AML-193 (cell line): ENCODE measurements at regions not wholly inside any gene's neighbourhood (a gene's known extent, or its start where the extent isn't known, plus 50 kb on each side); places are given as distances from the start of the nearest gene placed in this dataset.
"Not testable (repeated sequence)": the region's sequence is repeated elsewhere in the genome, so short reads cannot be mapped to it uniquely, and the experiment has no call there.

Source experiments
- DNase-seq, 2 experiments: peaks; one replicate each; lab custom pipeline; 2025; lab: John Stamatoyannopoulos, UW

DNA sequence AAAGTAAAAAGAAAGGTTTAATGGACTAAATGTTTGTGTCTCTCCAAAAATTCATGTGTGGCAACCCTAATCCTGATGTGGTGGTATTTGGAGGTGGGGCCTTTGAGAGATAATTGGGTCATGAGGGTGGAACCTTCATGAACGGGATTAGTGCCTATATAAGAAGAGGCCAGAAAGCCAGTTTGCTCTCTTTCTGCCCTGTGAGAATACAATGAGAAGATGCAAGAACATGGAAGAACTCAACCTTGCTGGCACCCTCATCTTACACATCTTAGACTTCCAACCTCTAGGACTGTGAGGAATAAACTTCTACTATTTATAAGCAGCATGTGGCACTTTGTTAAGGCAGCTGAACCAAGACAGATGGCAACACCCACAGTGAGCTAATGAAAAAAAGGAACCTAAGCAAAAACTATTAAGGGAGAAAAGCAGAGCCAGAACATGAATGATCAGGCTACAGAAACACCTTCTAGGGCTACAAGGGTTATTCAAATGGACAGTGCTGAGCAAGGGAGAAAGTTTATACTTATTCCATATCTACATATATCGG, 159.5 kb downstream of the PLK2 start:
- DNase-seq = no peak

DNA sequence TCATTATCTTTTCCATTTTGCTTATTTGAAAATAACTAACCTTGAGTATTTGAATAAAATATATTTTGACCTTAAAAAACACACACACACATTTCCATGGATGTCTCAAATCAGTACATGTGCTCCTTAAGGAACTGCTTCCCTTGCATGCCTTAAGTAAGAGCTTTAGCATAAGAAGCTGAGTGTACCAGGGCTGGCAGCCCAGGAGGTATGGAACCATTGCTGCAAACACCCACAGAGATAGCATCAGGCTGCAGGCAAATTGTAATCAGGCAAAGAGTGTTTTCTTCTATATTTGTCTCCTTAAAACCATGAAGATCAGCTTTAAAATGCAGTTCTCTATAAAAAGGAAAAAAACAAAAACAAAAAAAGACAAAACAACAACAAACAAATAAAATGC, 160.6 kb downstream of the PLK2 start:
- DNase-seq = no peak

DNA sequence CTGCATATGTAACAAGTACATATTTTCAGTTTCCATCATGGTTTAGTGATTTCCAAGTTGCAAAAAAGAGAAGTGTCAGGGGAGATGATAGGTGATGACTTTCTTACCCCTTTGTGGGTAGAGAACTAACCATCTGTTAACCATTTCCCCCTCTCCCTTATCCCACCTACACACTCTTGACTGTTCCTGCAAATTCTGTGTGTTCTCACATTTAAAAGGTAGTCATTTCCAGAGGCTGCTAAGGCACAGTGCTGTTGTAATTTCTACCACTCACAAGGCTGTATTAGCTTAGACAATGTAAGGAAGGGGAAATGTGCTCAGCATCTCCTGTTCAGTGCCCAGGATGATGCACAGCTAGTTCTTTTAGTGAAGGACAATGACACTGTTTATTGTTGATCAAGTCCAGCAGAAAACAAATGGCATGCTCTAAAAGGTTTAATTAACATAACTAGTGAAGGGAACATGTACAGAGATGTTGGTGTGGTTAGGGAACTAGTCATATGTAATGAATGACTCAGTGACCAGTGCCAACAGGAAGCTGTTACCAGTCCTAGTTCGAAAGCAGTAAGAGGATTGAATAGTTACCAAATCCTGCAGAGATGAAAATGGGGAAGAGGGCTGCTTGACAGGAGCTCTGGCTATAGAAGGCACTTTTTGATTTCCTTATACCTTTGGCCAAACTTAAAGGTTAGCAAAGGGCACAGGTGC, 165.1 kb downstream of the PLK2 start:
- DNase-seq = no peak

DNA sequence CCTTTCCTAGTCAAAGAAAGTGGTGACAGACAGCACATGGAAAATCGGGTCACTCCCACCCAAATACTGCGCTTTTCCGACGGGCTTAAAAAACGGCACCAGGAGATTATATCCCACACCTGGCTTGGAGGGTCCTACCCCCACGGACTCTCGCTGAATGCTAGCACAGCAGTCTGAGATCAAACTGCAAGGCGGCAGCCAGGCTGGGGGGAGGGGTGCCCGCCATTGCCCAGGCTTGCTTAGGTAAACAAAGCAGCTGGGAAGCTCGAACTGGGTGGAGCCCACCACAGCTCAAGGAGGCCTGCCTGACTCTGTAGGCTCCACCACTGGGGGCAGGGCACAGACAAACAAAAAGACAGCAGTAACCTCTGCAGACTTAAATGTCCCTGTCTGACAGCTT, 171.6 kb downstream of the PLK2 start:
- DNase-seq = not testable (repeated sequence)

DNA sequence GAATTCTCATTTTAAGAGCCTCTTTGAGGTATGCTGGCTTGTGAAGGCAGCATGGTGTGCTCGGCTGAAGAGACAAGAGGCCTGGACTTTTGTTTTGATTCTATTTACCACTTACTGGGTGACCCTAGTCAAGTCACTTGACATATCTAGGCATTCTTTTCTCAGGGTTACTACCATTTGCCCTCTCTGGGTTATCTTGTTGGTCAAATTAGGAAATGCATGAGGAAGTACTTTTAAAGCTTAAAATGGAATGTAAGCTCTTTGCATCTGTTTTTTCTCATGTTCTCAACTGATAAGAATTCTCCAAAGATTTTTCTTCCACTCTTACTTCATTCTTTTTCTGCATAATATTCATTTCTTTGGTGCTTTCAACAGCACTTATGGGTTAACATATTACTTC, 173.1 kb downstream of the PLK2 start:
- no peak for DNase-seq

DNA sequence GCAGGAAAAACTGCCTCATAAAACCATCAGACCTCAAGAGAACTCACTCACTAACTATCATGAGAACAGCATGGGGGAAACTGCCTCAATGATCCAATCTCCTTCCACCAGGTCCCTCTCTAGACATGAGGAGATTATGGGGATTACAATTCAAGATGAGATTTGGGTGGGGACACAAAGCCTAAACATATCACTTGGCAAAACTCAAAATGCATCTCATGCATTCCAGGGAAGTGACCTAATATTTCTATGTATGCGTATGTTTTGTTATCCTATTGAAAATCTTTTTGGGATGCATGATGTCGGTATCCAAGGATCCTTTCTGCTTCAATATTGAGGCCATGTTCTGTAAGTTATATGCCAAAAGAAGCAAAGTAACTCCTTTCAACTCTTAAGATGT, 174.0 kb downstream of the PLK2 start:
- DNase-seq = no peak

DNA sequence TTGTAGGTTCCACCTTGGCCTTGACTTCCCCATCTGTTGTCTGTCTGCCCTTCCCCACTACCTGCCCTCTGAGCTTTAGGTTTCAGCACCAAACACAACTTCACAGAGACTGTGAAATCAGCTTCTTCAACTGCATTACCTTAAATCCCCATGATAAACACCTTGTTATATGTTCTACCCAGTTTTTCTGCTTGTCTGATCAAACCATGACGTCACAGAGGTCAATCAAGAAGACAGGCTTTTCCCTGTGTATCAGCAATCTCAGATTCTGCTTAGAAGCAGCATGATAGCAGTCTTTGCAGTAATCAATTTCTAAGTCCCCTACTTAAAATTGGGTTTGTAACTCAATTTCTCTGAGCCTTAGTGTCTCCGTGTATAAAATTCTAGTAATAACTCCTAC, 175.0 kb downstream of the PLK2 start:
- no peak for DNase-seq

DNA sequence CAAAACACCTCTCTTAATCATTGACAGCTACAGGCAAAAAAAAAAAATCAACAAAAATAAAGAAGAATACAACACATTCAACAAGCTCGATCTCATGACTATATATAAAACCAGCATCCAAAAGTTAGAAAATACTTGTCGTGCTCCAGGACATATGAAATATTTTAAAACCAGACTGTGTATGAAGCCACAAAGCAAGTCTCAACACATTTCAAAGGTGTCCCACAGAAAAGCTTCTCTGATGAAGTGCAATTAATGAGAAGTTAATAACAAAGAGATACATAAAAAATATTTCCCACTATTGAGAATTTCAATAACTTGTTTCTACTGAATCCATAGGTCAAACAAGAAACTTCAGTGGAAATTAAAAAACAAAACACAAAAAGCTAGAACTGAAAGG, 178.7 kb downstream of the PLK2 start:
- no peak for DNase-seq

DNA sequence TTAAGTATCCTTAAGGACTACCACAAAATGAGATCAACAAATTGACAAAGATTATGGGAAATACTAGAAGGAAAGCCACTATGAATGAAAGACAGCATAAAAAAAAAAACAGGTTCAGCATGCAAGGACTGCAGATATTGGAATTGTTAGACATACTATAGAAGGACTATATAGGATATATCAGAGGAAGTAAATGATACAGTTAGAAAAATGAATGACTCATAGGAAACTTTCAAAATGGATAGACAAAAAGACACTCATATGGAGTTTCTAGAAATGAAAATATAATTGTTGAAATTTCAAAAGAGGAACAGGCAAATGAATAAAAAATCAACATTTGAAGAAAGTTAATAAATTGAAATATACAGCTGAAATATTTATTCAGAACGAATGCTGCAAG, 180.6 kb downstream of the PLK2 start:
- no peak for DNase-seq

DNA sequence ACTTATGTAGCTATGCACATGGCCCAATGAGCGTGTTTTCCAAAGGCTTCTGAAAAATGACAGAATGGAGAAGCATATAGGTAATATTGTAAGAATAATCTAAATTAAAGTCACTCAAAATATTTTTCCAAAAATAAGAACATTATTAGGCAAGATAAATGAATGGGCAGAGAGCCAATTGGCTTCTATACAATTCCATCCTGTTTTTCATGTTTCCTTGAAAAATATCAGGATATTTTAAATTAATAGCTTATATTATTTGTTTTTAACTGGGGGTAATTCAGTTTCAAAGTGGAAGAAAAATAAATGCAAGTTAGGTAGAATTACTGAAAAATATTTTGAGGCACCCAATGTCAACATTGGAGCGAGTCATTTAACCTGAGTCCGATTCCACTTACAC, 183.5 kb downstream of the PLK2 start:
- no peak for DNase-seq

DNA sequence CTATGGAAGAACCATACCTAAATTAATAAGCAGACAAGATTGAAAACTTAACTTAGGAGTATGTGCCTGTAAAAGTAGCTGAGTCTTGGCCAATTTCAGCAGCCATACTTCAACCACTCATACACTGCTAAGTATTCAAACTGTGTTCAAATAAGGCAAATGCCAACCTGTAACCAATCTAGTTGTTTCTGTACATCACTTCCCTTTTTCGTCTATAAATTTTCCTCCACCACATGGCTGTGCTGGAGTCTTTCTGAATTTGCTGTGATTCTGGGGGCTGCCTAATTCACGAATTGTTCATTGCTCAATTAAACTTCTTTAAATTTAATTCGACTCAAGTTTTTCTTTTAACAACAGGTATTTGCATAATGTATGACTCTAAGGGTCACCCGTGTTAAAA, 184.4 kb downstream of the PLK2 start:
- DNase-seq = no peak

DNA sequence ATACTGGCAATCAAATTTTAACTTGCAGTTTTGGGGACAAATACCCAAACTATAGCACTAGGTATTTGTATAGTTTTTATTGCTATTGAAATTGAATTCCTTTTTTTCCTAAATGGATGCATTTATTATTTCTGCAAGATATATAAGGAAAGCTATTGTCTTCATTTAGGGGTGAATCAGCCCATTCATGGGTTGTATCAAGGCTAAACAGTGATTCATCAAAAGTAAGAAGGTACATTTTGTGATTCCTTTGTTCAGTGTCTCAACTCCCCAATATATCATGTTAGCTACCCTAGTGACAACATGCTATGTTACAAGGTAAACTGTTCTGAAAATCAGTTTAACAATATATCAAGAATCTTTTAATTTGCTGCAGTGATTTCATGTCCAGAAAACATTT, 185.7 kb downstream of the PLK2 start:
- DNase-seq = no peak

DNA sequence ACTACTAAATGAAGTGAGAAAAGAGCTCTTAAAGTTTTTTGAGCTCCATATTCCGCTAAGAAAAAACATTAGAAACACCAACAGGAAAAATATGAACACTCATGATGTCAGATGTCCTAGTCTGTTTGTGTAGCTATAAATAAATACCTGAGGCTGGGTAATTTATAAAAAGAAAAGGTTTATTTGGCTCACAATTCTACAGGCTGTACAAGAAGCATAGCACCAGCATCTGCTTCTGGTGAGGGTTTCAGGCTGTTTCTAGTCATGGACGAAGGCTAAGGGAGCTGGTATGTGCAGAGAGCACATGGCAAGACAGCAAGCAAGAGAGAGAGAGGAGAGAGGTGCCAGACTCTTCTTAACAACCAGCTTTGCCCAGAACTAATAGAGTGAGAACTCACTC, 186.2 kb downstream of the PLK2 start:
- no peak for DNase-seq

DNA sequence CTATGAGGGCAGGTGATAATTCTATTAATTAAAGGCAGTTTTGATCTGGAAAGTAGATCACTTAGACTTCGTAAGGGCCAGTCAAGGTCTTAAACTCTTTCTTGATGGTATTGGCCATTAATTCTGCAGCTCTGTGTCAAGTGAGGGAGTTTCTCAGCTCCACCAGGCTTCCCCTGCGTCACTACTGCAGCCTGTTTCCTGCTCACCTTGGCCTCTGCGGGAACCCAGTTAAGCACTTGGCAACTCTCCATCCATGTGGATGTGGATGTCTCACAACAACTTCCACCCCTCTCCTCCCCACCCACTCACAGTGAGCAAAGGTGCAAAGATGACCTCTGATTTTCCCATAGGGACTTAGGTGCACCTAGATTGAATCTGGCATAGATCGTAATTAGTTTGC, 191.6 kb downstream of the PLK2 start:
- DNase-seq = no peak

DNA sequence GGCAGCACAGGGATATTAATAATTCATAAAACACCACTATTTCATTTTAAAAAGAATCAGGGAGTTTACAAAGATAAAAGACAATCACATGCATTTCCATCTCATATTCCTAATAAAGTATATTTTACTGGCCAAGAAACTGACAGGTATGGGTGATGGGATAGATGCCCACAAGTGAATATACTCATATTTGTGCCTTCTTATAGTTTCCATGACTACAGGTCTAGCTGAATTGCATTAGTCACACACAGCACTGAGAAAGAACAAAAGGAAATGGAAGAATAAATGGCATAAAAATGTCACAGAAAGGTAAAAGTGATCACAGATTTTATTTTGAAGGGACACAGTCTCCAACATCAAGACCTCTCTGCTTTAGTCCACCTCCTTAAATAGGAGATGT, 193.5 kb downstream of the PLK2 start:
- DNase-seq = no peak

DNA sequence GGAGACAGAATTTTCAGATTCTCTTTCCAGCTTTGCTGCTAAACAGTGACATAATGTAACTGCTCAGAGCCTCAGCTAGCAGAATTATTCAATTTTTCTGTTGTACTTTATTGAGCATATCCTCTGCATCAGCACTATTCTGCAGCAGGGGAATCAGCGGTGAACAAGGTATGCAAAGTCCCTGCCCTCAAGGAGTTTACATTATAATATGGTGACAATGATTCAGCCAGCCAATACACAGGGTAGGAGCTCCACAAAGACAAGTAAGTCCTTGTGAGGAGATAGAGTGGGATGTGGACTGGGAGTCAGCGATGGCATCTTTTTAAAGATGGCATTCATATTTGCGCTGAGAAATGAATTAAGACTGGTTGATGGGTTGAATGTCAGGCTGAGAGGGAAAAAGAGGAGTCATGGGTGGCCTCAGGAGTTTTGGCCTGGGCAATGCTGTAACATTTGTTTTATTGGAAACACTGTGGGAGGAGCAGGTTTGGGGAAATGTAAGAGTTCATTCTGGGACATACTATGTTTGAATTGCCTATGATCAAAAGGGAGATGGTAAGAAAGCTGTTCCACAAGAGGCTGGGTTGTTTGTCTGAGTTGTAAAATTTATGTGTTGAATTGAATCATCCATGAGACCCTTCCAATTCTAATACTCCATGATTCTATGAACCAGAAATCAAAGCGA, 194.5 kb downstream of the PLK2 start:
- no peak for DNase-seq

DNA sequence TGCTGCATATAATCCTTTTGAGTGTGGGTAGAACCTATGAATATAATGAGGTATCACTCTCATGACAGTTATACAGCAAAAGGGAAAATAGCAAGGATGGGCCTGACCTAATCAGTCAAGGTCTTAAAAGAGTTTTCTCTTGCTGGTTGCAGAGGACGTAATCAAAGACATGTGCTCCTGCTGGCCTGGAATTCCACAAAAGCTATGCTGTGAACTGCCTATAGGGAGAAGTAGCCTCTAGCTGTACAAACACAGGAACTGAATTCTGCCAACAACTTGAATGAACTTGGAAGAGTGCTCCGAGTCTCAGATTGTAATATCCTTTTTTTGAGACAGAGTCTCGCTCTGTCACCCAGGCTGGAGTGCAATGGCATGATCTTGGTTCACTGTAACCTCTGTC, 195.6 kb downstream of the PLK2 start:
- DNase-seq = no peak

DNA sequence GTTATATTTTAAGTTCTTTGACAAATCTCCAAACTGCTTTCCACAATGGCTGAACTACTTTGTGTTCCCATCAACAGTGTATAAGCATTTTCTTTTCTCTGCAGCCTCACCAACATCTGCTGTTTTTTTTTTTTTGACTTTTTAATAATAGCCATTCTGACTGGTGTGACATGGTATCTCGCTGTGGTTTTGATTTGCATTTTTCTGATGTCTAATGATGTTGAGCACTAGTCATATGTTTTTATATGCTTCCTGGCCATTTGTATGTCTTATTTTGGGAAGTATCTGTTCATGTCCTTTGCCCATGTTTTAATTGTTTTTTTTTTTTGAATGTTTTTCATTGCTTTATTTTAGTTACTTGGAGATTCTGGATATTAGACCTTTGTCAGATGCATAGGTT, 196.6 kb downstream of the PLK2 start:
- DNase-seq = no peak

DNA sequence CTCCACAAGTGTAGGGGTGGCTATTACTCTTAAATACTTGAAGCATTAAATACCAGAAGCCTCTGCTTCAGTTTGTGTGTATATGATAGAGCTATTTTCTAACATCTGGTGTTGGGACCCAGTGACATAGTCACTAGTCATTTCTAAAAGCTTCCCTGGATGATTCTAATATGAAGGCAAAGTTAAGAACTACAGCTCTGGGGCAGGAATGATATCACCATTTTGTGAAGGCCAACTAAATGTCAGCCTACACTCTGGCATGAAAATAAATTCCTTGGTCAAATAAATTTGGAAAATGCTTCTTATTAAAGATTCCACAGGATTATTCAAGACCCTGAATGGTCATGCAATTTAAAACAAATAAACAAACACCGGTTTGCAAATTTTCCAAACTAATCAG, 197.7 kb downstream of the PLK2 start:
- no peak for DNase-seq

DNA sequence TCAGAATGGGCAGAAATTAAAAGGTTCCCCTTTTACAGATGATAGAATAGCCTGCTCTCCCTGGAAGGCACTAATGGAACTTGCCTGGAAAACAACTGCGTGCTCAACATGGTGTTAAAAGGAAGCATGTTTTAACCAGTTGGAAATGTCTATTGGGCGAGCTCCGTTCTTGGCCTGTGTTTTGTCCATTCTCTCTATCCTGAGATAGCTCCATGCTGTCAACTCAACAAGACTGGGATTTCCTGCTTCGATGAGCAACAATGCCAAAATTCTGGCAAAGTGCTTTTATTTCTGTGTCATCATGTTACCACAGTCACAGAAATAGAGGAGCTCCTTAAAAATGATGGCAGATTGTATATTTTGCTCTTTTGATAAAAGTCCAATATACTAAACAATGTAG, 198.3 kb downstream of the PLK2 start:
- no peak for DNase-seq

DNA sequence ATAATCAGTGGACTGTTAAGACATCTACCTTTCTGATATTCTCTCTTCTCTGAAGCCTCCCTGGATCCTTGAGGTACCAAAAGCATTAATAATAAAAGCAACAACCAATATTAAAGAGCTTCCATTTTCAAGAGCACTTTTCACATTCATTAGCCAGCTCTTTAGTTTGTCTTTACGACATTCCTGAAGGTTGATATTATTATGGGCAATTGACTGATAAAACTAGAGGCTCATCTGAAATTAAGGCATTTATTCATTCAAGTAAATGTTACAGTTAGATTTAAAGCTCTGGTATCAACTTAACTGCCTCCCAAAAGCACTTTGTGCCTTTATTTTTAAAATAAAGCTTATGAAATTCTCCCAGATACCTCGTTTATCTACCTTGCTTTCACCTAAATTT, 199.6 kb downstream of the PLK2 start:
- DNase-seq = no peak

DNA sequence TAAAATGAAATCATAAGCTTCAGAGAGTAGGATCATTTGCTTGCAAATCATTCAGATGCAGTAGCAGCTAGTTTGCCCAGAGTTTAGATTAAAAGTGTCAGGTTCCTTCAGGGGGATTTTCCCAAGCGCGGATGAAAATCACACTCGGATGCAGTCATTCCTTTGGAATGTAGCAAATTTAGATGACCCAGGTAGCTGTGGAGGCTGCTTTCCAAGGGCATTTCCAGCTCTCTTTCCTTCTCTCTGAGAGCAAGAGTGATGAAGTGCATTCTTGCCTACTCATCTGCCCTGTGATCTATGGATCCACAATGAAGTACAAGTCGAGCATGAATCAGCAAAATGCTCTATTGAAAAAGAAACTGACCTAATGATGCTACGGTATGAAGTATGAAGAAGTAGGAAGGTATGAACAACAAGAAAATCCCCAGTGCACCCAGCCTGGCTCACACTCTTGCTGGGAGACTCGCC, 200.2 kb downstream of the PLK2 start:
- DNase-seq = no peak

DNA sequence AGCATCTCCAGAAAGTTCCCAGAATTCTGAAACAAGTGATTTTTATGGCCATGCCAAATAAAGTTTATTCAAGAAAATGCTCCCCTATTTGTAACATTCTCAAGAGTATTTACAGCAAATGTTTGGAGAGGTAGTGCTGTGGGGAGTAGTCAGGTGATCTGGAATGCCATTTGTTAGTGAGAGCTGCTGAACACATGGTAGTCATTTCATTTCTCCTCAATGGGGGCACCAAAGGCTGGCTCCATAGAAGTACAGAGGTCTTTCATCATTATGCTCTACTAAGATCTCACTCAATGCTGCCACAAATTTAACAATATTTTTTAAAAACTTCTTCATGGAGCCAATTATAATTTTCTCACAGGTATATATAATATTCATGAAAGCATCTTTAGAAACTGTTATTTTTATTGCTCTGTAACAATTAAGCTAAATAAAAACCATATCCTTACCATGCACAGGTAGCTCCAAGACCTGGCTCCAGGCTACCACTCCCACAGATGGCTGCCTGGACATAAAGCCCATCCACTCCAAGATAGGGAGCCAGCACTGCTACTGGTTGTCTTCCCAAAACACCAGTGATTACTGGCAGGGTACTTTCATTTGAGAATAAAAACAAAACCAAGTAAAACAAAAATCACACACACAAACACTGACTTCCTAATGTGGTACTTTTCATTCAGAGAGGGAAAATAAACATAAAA, 200.8 kb downstream of the PLK2 start:
- no peak for DNase-seq
